Urinary bladder (tissue), 3 donors: ENCODE measurements at regions not wholly inside any gene's neighbourhood (a gene's known extent, or its start where the extent isn't known, plus 50 kb on each side); places are given as distances from the start of the nearest gene placed in this dataset.

Source experiments
- DNase-seq: peaks from one replicate; pipeline ENCODE4 v3.0.0-alpha.2; 2015; ENCODE audit errors: extremely low spot score
- H3K27ac ChIP-seq: one replicate; pipeline ENCODE4 v1.5.1; 2013; ENCODE audit warnings: low read depth, mild to moderate bottlenecking, moderate library complexity
- H3K36me3 ChIP-seq: one replicate; pipeline ENCODE4 v1.6.1; 2013; ENCODE audit warnings: mild to moderate bottlenecking, moderate library complexity; ENCODE audit not compliant: insufficient read depth
- H3K4me1 ChIP-seq: one replicate; pipeline ENCODE4 v1.6.1; 2013; ENCODE audit warnings: mild to moderate bottlenecking, moderate library complexity; ENCODE audit not compliant: insufficient read depth
- H3K4me3 ChIP-seq: one replicate; pipeline ENCODE4 v1.5.1; 2013; ENCODE audit warnings: low read depth, low read length
- WGBS: extraction: QIAGEN DNeasy Blood & Tissue Kit; methylation state at CpG from one replicate; pipeline ENCODE4 v1.1.7; 2013; 5-methylcytosine and 5-hydroxymethylcytosine counted together
- donor health status: healthy with polysubstance abuse.
- donor health status: healthy.

DNA sequence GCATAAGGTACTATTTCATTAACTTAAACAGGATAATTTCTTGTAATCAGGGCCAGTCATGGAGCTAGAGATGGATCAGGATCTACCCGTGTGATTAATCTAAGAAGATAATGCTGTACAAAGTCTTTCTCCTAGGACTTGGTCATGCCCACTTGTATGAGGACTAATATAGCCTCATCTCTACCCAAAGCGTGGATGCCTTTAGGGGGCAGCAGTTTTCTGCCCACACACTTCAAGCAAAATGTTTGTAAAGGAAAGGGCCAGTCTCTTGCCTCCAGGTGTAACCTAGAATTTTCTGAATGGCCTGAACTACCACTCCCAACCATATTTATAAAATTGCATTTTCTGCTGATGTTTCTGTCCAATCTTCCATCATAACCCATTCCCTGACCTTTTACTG, 764.0 kb upstream of the IGFBP3 start:
- H3K27ac ChIP-seq, result no peak overlapping the region
- DNase-seq, result no peak
- no peaks in the 10 kb centered on the region for H3K36me3 ChIP-seq
- no peak overlapping the region for H3K4me3 ChIP-seq
- H3K4me1 ChIP-seq, result no peaks in the 10 kb centered on the region
- 84% methylated on average over 2 of the region's 2 CpGs for WGBS

- Histone ChIP-seq H3K4me3 (no peak overlapping the region), H3K4me1 (no peaks in the 10 kb centered on the region), H3K27ac (no peak overlapping the region), H3K36me3 (no peaks in the 10 kb centered on the region)
- no peak for DNase-seq
- WGBS, result 83% methylated on average over 7 of the region's 7 CpGs
Measured at GRCh38 chr7:46682836-46683624, 762.0 kb upstream of the IGFBP3 start.

GRCh38 chr7:46681865-46682503, 760.9 kb upstream of the IGFBP3 start:
- no peak for DNase-seq
- 37% methylated on average over 12 of the region's 12 CpGs for WGBS
- H3K36me3 ChIP-seq, result no peaks in the 10 kb centered on the region
- no peak overlapping the region for H3K4me3 ChIP-seq
- no peaks in the 10 kb centered on the region for H3K4me1 ChIP-seq
- H3K27ac ChIP-seq, result no peak overlapping the region

DNA sequence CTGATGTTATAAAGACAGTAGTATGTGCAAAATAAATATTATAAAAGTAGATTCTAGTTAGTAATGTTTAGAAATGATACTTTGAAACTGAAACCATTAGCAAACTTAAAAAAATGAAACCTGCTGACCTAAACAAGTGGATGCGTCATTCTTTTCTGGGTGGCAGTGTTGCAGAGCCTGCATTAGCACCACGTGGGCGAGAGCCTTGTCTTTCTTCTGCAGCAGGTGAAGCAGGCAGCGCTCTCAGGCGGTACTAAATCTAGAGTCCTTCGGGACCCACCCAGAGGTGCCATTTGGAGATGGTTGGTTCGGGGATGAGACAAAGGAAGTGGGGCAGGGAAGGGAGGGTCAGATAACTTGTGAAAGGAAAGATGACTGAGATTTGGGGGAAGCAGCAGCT, 759.1 kb upstream of the IGFBP3 start:
- WGBS, result 93% methylated on average over 7 of the region's 7 CpGs
- DNase-seq, result no peak
- Histone ChIP-seq H3K4me3 (no peak overlapping the region), H3K36me3 (no peaks in the 10 kb centered on the region), H3K4me1 (no peaks in the 10 kb centered on the region), H3K27ac (no peak overlapping the region)

GRCh38 chr7:46679671-46680070, 758.6 kb upstream of the IGFBP3 start:
- no peaks in the 10 kb centered on the region for H3K36me3 ChIP-seq
- H3K4me3 ChIP-seq, result no peak overlapping the region
- no peak for DNase-seq
- H3K27ac ChIP-seq, result no peak overlapping the region
- H3K4me1 ChIP-seq, result no peaks in the 10 kb centered on the region

- H3K4me1 ChIP-seq, result no peaks in the 10 kb centered on the region
- H3K4me3 ChIP-seq, result no peak overlapping the region
- no peak overlapping the region for H3K27ac ChIP-seq
- H3K36me3 ChIP-seq, result no peaks in the 10 kb centered on the region
- WGBS, result 90% methylated on average over 2 of the region's 2 CpGs
- no peak for DNase-seq
Measured at GRCh38 chr7:46678421-46678820, 757.3 kb upstream of the IGFBP3 start.

GRCh38 chr7:46675456-46675855, 754.4 kb upstream of the IGFBP3 start:
- Histone ChIP-seq H3K27ac (no peak overlapping the region), H3K4me3 (no peak overlapping the region), H3K36me3 (no peaks in the 10 kb centered on the region), H3K4me1 (no peaks in the 10 kb centered on the region)
- WGBS, result 91% methylated on average over 4 of the region's 4 CpGs
- DNase-seq, result no peak

- Histone ChIP-seq H3K4me3 (no peak overlapping the region), H3K27ac (no peak overlapping the region), H3K4me1 (no peaks in the 10 kb centered on the region), H3K36me3 (no peaks in the 10 kb centered on the region)
- 63% methylated on average over 2 of the region's 2 CpGs for WGBS
- DNase-seq, result no peak
Measured at GRCh38 chr7:46672861-46673260, 751.8 kb upstream of the IGFBP3 start.

- Histone ChIP-seq H3K4me1 (no peaks in the 10 kb centered on the region), H3K27ac (no peak overlapping the region), H3K4me3 (no peak overlapping the region), H3K36me3 (no peaks in the 10 kb centered on the region)
- DNase-seq, result no peak
- WGBS, result 92% methylated on average over 1 of the region's 1 CpG
Measured at GRCh38 chr7:46671108-46671769, 750.2 kb upstream of the IGFBP3 start.

DNA sequence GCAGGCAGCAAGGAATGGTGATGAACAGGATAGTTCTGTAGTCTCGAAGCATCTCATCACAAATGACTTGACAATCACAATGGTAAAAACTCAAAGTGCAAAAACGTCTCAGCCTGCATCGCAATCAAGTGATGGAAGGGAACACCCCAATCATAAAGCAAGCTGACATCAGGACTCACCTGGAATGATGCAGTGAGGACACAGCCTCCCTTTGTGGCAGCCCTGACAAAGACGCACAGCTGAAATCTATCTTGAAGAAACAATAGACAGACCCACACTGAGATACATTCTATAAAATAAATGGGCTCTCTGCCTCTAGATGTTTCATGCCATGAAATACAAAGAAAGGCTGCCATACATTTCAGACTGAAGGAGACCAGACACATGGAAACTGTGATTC, 748.0 kb upstream of the IGFBP3 start:
- Histone ChIP-seq H3K36me3 (no peaks in the 10 kb centered on the region), H3K4me3 (no peak overlapping the region), H3K27ac (no peak overlapping the region), H3K4me1 (no peaks in the 10 kb centered on the region)
- WGBS, result 95% methylated on average over 4 of the region's 4 CpGs
- DNase-seq, result no peak

DNA sequence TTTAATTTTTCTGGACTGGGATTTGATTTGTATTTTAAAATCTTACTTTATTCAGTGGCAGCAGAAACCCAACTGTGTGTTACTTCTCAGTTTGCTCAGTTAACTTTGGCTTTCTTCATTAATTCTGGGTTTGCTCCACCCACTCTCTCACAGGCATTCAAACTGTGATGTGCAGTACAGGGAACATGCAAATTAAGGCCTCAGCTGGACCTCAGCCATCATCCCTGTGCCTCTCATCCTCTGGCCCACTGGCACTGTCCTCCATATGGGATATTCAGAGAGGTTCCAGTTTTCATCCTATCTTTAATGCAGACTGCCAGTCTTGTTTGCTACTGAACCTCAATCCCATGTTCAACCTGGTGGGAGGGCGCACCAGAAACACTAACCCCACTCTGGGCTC, 743.4 kb upstream of the IGFBP3 start:
- Histone ChIP-seq H3K4me1 (no peaks in the 10 kb centered on the region), H3K4me3 (no peak overlapping the region), H3K27ac (no peak overlapping the region), H3K36me3 (no peaks in the 10 kb centered on the region)
- DNase-seq, result no peak
- WGBS, result 98% methylated on average over 1 of the region's 1 CpG

DNA sequence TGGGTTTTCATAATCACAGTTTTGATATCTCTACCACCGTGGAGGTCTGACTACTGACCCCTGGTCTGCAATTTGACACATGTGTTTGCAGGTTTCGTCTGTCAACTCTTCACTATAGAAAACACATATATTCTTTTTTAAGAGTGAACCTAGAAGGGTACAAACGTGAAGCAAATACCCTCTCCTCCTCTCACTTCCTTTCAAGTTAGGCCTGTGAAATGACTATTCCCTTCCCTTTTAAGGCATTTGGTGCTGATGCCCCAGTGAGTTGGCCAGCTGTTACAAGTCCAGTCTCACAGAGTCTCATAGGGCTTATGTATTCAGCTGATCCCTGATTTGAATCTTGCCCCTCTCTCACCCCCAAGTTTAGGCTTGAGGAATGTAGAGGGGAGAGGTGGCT, 742.0 kb upstream of the IGFBP3 start:
- Histone ChIP-seq H3K4me3 (no peak overlapping the region), H3K27ac (no peak overlapping the region), H3K4me1 (no peaks in the 10 kb centered on the region), H3K36me3 (no peaks in the 10 kb centered on the region)
- no peak for DNase-seq
- 71% methylated on average over 3 of the region's 3 CpGs for WGBS

GRCh38 chr7:46661431-46661830, 740.4 kb upstream of the IGFBP3 start:
- Histone ChIP-seq H3K4me3 (no peak overlapping the region), H3K27ac (no peak overlapping the region), H3K4me1 (no peaks in the 10 kb centered on the region), H3K36me3 (no peaks in the 10 kb centered on the region)
- 55% methylated on average over 4 of the region's 4 CpGs for WGBS
- DNase-seq, result no peak

DNA sequence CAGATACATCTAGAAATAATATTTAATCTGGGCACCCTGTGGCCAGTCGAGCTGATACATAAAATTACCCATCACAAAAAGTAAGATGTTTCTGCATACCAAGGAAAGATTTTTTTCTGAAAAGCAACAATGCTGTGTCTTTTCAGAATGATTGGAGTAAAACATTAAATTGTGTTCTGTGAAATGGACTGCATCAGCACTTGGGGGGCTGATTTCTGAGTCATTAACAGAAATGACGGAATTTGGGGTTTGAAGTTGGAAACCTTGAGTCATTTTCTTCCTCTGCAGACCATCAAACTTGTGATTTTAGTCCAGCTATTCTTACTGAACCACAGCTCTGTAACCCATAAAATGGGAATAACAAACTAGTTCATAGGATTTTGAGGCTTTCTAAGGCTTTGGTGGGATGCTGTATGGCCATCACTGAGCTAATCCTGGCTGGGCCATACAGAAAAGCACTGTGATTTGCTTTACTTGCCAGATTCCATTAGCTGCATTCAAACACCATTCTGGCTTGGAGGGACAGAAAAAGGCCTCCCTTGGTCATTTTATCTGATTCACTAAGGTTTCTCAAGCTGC, 739.4 kb upstream of the IGFBP3 start:
- no peak for DNase-seq
- Histone ChIP-seq H3K36me3 (no peaks in the 10 kb centered on the region), H3K4me3 (no peak overlapping the region), H3K27ac (no peak overlapping the region), H3K4me1 (no peaks in the 10 kb centered on the region)
- 84% methylated on average over 2 of the region's 2 CpGs for WGBS
